B cell (primary cell): ENCODE measurements at regions not wholly inside any gene's neighbourhood (a gene's known extent, or its start where the extent isn't known, plus 50 kb on each side); places are given as distances from the start of the nearest gene placed in this dataset.

Source experiments
- ATAC-seq: fragments of 200-7000 bp; cut with Tn5 transposase; one replicate; pipeline ENCODE4 v1.10.0; 2021; ENCODE audit warnings: low read depth, mild to moderate bottlenecking, moderate number of reproducible peaks, moderate library complexity
- CTCF ChIA-PET: fragments of 350-600 bp; sonication (Branson Sonifier 250); formaldehyde crosslinking; loops from one replicate; lab custom pipeline; 2021; ENCODE audit warnings: antibody characterized with exemption, inconsistent platforms; lab: Charles Lee
- POLR2A ChIA-PET: fragments of 350-600 bp; sonication (Branson Sonifier 250); formaldehyde crosslinking; loops from one replicate; lab custom pipeline; 2021; ENCODE audit warnings: antibody characterized with exemption; lab: Charles Lee
- DNase-seq: peaks from one replicate; pipeline ENCODE4 v3.0.0; 2013
- H2AFZ ChIP-seq: 2 replicates; pipeline ENCODE4 v1.6.1; 2012; ENCODE audit warnings: mild to moderate bottlenecking, low read depth, low read length; ENCODE audit not compliant: insufficient read depth, poor library complexity, severe bottlenecking
- H3K27ac ChIP-seq, 2 donors: 1 replicate in 1 of 2; 2 replicates in 1 of 2; pipeline ENCODE4 v1.5.1; 2012 to 2013; ENCODE audit warnings: low read length in 2 of 2, mild to moderate bottlenecking in 2 of 2, moderate library complexity in 1 of 2
- H3K27me3 ChIP-seq, 4 experiments: fragments of 200-600 bp in 1 of 4; sonication (generic) in 1 of 4; replicated peaks in 1 of 4; 1 replicate in 2 of 4; 2 replicates in 2 of 4; pipeline versions ENCODE4 v1.6.1 to v1.7.0; 2013 to 2016; ENCODE audit warnings: low read length in 3 of 4, mild to moderate bottlenecking in 2 of 4, mixed read lengths in 1 of 4, moderate library complexity in 1 of 4; ENCODE audit not compliant: insufficient read depth in 4 of 4, control insufficient read depth in 3 of 4; ENCODE audit errors: control extremely low read depth in 1 of 4
- H3K36me3 ChIP-seq, 2 experiments: replicated peaks in 1 of 2; 1 replicate in 1 of 2; 2 replicates in 1 of 2; pipeline versions ENCODE4 v1.6.1 to v1.7.1; 2013; ENCODE audit warnings: low read length in 1 of 2; ENCODE audit not compliant: insufficient read depth in 2 of 2, control insufficient read depth in 1 of 2; ENCODE audit errors: control extremely low read depth in 1 of 2, extremely low read depth in 1 of 2
- H3K4me1 ChIP-seq, 2 donors: fragments of 200-600 bp in 1 of 2; sonication (generic) in 1 of 2; 1 replicate in 1 of 2; 2 replicates in 1 of 2; pipeline versions ENCODE4 v1.5.1 to v1.6.1; 2013 to 2017; ENCODE audit warnings: low read length in 2 of 2; ENCODE audit not compliant: control insufficient read depth in 2 of 2, insufficient read depth in 2 of 2
- H3K4me2 ChIP-seq: replicated peaks from 2 replicates; pipeline ENCODE3; 2012; ENCODE audit warnings: mild to moderate bottlenecking, low read depth, low read length; ENCODE audit not compliant: poor library complexity, severe bottlenecking
- H3K4me3 ChIP-seq, 5 experiments: fragments of 200-600 bp in 1 of 5; sonication (generic) in 1 of 5; 1 replicate in 3 of 5; 2 replicates in 2 of 5; pipeline versions ENCODE4 v1.5.1 to v1.7.0; 2011 to 2016; ENCODE audit warnings: low read length in 4 of 5, mild to moderate bottlenecking in 4 of 5, low read depth in 2 of 5, control low read depth in 1 of 5, moderate library complexity in 1 of 5; ENCODE audit not compliant: insufficient read depth in 1 of 5; ENCODE audit errors: control extremely low read depth in 1 of 5, extremely low read depth in 1 of 5
- H3K79me2 ChIP-seq: fragments of 200-600 bp; sonication (generic); one replicate; pipeline ENCODE4 v1.6.0; 2016; ENCODE audit warnings: low read length; ENCODE audit not compliant: control insufficient read depth, insufficient read depth
- H3K9ac ChIP-seq: fragments of 200-600 bp; sonication (generic); 2 replicates; pipeline ENCODE4 v1.6.1; 2017; ENCODE audit warnings: mild to moderate bottlenecking, low read length, moderate library complexity
- H3K9me3 ChIP-seq, 3 donors: one replicate each; pipeline versions ENCODE4 v1.6.1 to v1.7.1; 2013; ENCODE audit warnings: low read length in 2 of 3; ENCODE audit not compliant: control insufficient read depth in 2 of 3, insufficient read depth in 1 of 3; ENCODE audit errors: control extremely low read depth in 1 of 3
- H4K20me1 ChIP-seq: 2 replicates; pipeline ENCODE4 v1.6.0; 2012; ENCODE audit warnings: mild to moderate bottlenecking, low read length; ENCODE audit not compliant: insufficient read depth, control insufficient read depth, poor library complexity, severe bottlenecking
- H3K27ac Mint-ChIP-seq: one replicate; pipeline ENCODE4 v1.8.0; 2021; ENCODE audit warnings: mixed read lengths
- H3K27me3 Mint-ChIP-seq: one replicate; pipeline ENCODE4 v1.8.0; 2021; ENCODE audit warnings: mixed read lengths
- H3K4me1 Mint-ChIP-seq: one replicate; pipeline ENCODE4 v1.8.0; 2021; ENCODE audit warnings: mixed read lengths
- H3K4me3 Mint-ChIP-seq: one replicate; pipeline ENCODE4 v1.8.0; 2021; ENCODE audit warnings: mixed read lengths
- H3K9me3 Mint-ChIP-seq: one replicate; pipeline ENCODE4 v1.8.0; 2022; ENCODE audit warnings: mixed read lengths; ENCODE audit not compliant: insufficient read depth
- EZH2 ChIP-seq: IDR thresholded peaks from 2 replicates; pipeline ENCODE4 v1.6.1; 2012; ENCODE audit warnings: borderline replicate concordance, low read depth, mild to moderate bottlenecking, moderate library complexity, low read length; ENCODE audit not compliant: insufficient read depth, poor library complexity, severe bottlenecking
- WGBS: methylation state at CpG from one replicate; pipeline ENCODE4 v1.1.5; 2013; ENCODE audit warnings: missing lambda C conversion rate; ENCODE audit not compliant: insufficient coverage; 5-methylcytosine and 5-hydroxymethylcytosine counted together
- intact Hi-C: fragments of 100-400 bp; cut with micrococcal nuclease; formaldehyde crosslinking; loops from one replicate; pipeline ENCODE4 v1.10.0; 2022
- TF ChIP-seq, protein P1 (sequence below): fragments of 200-600 bp; IDR thresholded peaks from one replicate; pipeline ENCODE4 v1.8.0; 2022; ENCODE audit warnings: antibody characterized with exemption, mild to moderate bottlenecking

DNA sequence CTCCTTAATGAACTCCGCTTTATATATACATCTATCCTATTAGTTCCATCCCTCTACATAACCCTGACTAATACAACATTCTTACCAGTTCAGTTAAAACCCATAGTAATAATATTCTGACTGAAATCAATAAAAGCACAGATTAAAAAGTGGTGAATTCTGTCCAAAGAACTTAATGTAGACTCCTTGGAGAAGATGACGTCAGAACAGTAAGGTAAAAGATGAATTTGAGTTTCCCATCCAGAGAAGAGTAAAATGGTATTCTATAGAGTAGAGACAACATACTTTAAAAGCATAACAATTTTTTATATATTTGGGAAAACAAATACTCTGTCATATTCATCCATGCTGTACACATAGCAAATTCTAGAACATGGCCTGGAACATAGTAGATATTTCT, 418.0 kb upstream of the SYT1 start:
- Histone ChIP-seq H3K79me2 (no peaks in the 10 kb centered on the region), H3K36me3 (no peaks in the 10 kb centered on the region), H3K27me3 (no peaks in the 10 kb centered on the region), H4K20me1 (no peaks in the 10 kb centered on the region), H3K9ac (no peak overlapping the region), H3K27ac (no peak overlapping the region), H3K4me1 (no peaks in the 10 kb centered on the region), H2AFZ (no peak overlapping the region), H3K9me3 (no peaks in the 10 kb centered on the region), H3K4me3 (no peak overlapping the region), H3K4me2 (no peak overlapping the region)
- ATAC-seq (no peak), DNase-seq (no peak)
- WGBS: no CpG with 5 or more reads among the region's 2 CpGs
- Mint-ChIP-seq H3K4me3 (no peak overlapping the region), H3K4me1 (no peaks in the 10 kb centered on the region), H3K9me3 (no peaks in the 10 kb centered on the region), H3K27ac (no peak overlapping the region), H3K27me3 (no peaks in the 10 kb centered on the region)
- intact Hi-C loops: no loop called here
- CTCF ChIA-PET: no interaction called here
- no peak for TF ChIP-seq EZH2
- TF ChIP-seq, protein P1, sequence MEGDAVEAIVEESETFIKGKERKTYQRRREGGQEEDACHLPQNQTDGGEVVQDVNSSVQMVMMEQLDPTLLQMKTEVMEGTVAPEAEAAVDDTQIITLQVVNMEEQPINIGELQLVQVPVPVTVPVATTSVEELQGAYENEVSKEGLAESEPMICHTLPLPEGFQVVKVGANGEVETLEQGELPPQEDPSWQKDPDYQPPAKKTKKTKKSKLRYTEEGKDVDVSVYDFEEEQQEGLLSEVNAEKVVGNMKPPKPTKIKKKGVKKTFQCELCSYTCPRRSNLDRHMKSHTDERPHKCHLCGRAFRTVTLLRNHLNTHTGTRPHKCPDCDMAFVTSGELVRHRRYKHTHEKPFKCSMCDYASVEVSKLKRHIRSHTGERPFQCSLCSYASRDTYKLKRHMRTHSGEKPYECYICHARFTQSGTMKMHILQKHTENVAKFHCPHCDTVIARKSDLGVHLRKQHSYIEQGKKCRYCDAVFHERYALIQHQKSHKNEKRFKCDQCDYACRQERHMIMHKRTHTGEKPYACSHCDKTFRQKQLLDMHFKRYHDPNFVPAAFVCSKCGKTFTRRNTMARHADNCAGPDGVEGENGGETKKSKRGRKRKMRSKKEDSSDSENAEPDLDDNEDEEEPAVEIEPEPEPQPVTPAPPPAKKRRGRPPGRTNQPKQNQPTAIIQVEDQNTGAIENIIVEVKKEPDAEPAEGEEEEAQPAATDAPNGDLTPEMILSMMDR: no peak
- POLR2A ChIA-PET: no interaction called here

DNA sequence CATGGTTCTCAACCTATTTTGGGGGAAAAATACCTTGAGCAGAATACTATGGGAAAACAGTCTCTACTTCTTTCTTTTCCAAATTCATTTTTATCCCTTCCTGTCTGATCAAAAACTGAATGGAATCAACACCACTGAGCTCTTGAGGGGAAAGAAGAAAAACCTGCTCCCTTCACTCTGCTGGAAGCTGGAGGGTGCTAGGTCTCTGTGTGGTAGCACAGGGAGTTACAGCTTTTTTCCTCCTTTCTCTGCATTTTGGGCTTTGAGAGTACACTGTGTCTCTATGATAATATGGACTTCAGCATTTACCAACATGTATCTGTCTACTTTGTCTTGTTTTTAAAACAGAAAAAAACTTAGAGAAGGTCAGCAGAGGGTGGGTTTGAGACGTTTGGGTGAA, 417.2 kb upstream of the SYT1 start:
- Mint-ChIP-seq H3K27ac (no peak overlapping the region), H3K4me1 (no peaks in the 10 kb centered on the region), H3K9me3 (no peaks in the 10 kb centered on the region), H3K4me3 (no peak overlapping the region), H3K27me3 (no peaks in the 10 kb centered on the region)
- Histone ChIP-seq H3K27ac (no peak overlapping the region), H3K4me1 (no peaks in the 10 kb centered on the region), H3K27me3 (no peaks in the 10 kb centered on the region), H4K20me1 (no peaks in the 10 kb centered on the region), H3K9ac (no peak overlapping the region), H2AFZ (no peak overlapping the region), H3K4me3 (no peak overlapping the region), H3K9me3 (no peaks in the 10 kb centered on the region), H3K79me2 (no peaks in the 10 kb centered on the region), H3K4me2 (no peak overlapping the region), H3K36me3 (no peaks in the 10 kb centered on the region)
- DNase-seq: no peak
- TF ChIP-seq, protein P1: no peak
- TF ChIP-seq EZH2: no peak
- 100% methylated on average over 1 of the region's 1 CpG for WGBS
- ChIA-PET CTCF (no interaction called here), POLR2A (no interaction called here)
- ATAC-seq: no peak
- intact Hi-C loops: no loop called here
